ENCODE measurements at regions not wholly inside any gene's neighbourhood (a gene's known extent, or its start where the extent isn't known, plus 50 kb on each side); places are given as distances from the start of the nearest gene placed in this dataset.
"Not testable (repeated sequence)": the region's sequence is repeated elsewhere in the genome, so short reads cannot be mapped to it uniquely, and the experiment has no call there.

DNA sequence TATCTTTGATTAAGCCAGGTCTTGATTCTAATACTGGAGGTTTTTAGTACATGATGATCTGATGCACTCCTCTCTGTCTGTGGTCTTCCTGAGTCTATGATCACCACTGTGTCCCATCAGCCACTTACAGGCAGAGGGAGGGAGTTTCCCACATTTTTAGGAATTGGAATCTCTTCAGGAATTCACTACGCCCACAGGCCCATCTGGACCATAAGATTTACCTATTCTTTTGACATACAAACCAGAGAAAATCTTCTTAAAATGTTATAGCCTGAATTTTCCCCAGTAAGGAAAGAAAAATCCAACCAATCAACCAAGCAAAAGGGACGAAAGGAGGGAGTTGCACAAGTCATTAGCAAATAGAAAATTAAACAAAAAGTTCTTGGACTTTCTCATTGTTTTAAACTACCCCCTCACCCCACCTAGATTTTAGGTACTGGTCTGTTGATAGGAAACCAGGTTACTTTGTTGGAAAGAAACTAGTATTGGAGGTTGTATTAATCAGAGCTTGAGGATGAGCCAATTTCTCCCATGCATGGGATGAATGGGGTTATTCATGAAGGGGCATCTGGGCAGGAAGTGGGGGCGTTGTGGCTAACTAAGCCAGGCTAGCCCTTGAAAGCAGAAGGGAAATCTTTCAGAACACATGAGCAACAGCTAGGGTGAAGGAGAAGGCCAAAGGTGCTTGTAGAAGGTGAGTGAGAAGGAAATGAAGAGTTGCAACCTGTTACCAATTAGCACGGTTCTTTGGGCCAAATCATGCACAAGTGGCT lies 328.2 kb upstream of the MEX3C start:
- DNase-seq, result no peak

DNA sequence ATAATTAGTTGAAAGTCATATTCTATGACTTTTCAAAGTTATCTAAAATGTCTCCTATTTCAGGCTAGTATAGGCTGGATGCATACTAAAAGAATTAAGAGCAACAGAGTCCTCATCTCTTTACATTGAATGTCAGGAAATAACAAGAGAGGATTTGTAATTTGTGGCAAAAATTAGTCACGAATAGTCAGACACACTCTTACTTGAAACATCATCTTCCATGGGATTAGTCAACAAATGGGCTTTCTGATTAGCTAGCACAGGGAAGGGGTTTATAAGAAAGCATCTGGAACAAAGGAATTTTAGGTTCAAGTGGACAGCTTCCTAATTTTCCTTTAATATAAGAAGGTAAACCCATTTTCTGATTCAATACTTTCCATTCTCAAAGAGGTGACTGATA lies 330.3 kb upstream of the MEX3C start:
- DNase-seq, result no peak

DNA sequence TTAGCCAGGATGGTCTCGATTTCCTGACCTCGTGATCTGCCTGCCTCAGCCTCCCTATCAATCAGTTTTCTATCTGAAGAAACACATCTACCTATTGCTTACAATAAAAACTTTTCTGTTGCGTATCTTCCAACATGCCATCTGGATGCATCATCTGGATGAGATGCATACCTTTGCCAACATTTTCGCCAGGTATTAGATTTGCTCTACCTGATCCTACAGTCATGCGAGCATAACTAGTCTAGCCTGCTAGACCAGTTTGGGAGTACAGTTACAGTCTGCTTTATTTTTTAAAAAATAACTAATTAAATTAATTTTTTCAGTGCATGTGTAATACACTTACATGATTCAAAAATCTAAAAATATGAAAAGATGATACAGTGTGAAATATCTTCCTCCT lies 334.0 kb upstream of the MEX3C start:
- no peak for DNase-seq

DNA sequence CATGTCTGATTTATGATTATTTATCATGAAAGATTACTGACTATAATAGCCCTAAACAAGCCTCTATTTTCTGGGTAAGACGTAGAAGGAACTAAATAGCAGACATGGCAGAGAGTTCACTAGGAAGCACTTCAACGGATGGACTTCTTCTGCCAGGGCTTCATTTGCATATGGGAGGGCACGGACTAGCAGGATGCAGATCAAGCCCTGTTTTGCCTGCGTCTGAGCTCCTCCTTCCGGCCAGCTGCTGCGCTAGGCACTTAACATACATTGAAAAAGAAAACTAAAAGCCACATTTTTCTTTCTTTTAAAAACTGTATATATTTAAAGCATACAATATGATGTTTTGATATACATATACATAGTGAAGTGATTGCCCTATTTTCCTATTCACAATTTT lies 340.0 kb upstream of the MEX3C start:
- no peak for DNase-seq

DNA sequence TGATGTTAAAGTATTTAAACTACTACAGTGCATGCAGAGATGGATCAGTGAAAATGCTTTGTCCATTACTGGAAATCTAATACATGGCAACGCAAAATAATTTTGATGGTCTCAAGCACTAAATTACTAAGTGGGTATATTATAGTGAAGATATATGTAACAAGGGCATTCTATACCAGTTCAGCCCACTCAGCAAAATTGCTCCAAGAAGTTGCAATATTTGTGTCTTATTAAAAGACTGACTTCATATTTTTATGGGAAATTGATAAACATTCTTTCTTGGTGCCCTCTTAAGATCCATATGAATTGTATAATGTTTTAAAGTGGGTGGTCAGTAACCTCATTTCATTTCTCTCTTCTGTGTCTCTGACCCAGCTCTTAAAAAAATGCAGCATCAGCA lies 343.1 kb upstream of the MEX3C start:
- DNase-seq, result no peak

DNA sequence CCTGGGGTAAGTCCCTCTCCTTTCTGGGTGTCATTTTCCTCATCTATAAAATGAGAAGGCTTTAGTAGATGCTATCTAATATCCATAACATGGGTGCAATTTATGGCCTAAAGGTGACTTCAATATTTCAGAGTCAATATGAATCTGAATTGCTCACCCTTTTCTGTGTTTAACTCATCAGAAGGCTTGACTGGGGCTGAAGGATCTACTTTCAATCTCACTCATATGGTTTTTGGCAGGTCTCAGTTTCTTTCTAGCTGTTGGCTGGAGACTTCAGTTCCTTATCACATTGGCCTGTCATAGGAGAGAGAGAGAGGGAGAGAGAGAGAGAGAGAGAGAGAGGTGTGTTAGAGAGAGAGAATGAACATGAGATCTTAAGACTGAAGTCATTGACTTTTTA lies 343.7 kb upstream of the MEX3C start:
- no peak for DNase-seq

DNA sequence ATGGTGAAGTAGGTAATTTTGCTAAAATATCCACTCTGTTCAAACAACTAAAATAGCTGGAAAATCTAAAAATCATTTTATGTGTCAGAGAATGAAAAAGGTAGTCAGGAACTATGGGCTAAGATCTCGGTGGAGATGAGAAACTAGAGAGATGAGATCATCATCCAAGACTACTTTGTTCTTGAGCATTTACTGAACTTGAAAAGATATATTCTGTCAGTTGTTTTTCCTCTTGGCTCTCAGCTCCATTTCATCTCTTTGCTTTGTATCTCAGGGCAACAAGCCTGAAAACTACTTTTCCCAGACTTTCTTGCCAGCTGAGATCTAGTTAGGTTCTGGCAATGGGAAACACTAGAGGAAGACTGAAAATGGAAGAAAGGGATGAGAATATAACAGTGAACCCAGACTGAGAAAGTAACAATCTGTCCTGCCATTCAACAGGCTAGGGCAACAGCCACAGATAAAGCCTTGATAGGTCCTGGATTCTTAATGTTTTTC lies 346.2 kb upstream of the MEX3C start:
- DNase-seq, result no peak

DNA sequence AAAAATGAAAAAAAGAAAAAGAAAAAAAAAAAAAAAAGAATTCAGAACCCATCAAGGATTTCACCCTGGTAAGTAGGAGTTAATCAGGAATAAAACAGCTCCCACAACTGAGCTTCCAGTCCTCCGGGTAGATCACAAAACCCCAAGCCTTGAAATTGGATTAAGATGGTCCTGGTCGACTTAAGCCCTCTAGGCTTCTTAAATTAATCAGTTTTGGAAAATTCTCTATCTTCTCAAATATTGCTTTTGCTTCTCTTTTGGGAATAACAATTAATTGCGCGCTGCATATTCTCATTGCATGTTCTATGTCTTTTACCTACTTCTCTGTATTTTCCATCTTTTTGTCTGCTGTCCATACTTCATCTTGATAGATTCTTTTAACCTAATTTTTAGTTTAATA lies 348.0 kb upstream of the MEX3C start:
- DNase-seq, result no peak

DNA sequence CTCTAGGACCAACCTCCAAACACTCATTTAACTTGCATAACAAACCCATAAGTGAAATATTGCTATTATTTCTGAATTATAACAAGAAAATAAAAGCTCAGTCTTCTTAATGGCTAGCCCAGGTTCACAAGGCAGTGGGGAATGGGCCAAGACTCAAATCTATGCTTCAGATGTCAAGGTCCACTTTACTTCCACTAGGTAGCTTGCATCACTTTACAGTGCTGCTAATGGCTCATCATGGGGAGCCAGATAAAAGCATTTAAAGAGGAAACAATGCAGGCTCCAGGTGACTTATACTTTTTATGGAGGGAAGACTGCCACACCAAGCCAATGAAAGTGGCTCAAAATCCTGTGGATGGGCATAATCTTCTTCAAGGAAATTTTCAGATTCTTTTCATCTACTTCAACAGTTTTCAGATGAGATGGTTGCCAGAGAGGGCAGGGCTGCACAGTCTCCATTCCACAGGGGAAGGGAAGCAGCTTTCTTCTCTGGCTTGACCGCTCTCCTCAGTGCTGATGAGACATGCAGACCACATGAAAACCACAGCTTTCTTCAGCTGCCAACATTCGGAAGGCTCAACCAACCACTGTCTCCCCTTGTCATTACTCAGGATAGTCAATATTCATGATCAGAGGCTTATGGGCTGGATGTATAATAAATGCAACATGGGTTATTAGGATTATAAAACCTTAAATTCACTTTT lies 361.9 kb upstream of the MEX3C start:
- DNase-seq, result no peak

DNA sequence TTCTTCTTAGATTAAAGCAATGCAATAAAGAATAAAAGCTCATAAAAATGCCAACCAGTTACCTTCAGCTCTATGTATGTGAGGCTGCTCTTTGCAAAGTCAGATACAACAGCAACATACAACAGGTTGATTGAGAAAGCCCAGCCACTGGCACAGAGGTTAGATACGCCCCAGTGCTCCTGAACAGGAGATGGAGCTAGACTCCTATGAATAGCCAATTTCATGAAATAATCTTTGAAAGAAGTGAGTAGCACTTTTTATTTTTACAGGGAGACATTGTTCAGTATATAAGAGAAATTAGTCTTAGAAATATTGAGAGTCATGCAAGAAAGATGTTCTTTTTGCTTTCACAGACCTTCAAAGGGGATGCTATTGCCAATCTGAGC lies 362.4 kb upstream of the MEX3C start:
- no peak for DNase-seq

DNA sequence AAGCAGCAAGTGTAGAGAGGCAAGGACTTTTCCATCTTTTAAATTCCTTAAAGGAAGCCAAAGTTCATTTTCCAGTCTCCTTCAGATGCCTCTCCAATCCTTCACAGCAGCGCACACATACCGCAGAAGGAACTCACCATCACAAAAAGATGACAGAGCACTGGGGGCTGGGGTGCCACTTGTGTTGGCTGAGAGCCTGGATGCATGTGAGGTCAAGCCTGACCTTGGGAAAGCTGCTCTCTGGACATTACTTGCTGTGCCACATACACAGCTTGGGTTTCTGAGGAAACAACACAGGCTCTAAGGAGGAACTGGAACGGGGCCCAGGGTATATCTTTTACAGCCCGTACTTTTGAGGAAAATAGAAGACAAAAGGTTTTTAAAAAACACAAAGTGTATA lies 364.3 kb upstream of the MEX3C start:
- DNase-seq, result no peak

DNA sequence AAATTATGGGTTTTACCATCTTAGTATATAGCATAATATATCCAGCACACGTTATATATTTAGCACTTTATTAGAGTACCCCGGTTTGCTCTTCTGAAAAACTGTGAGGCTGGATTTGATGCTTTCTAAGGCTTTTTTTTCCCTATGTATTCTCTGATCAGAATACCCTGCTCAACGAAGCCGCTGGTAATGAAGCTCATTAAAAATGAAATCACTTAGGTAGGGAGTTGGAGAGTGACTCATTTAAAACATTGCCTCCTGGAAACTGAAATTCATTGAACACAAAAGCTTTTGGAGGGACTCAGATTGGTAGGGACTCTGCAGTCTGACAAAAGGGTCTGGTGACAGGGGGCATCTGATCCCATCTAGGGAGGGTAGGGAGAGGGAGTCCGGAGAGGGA lies 365.4 kb upstream of the MEX3C start:
- no peak for DNase-seq

DNA sequence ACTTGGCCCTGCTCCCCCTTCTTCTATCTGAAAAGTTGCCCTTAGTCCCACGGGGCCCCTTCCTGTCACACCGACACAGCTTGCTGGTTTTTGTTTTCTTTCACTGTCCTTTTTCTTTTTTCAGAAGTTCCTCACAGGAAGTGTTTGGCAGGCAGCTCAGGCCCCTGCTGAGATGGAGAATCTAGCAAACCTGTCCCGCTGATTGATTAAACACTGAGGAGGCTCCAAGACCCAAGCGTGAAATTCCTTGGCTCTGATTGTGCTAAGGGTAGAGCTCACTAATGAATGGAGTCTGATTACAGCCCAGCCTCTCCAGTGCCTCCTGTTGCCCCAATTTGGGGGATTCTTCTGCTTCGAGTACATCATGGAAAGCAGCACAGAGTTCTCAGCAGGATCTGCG lies 365.9 kb upstream of the MEX3C start:
- DNase-seq, result no peak

DNA sequence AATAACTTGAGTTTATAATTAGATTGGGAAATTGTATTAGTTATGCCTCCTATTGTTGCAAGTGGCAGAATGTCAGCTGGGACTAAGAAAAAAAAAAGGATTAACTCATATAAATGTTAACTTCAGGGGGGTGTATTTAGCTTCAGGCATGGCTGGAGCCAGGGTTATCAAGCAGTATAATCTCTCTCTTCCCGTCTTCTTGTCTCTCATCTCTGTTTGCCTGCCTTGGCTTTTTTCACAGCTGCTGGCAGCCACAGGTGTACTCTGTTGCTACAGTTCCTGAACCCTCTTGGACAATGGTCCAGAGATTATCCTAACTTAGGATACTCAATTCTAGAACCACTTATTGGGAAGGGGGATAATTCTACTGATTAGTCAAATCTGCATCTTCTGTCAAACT lies 370.7 kb upstream of the MEX3C start:
- DNase-seq, result no peak

DNA sequence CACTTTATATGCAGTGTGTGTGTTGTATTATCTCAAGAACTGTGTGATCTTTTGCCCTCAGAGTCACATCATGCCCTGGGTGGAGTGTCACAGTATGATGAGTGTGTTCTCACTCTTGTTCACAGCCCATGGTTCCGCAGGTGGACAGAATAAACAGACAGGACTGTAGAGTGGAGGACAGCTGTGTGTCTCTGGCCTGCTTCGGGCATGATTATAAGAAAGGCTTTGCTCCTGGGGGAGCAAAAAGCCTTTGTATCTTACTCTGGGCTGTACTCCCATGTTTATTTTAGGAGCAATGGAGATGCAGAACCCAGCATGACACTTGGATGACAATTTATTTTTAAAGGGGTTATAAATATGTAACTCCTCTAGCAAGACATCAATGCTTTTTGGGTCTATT lies 371.7 kb upstream of the MEX3C start:
- DNase-seq, result no peak

DNA sequence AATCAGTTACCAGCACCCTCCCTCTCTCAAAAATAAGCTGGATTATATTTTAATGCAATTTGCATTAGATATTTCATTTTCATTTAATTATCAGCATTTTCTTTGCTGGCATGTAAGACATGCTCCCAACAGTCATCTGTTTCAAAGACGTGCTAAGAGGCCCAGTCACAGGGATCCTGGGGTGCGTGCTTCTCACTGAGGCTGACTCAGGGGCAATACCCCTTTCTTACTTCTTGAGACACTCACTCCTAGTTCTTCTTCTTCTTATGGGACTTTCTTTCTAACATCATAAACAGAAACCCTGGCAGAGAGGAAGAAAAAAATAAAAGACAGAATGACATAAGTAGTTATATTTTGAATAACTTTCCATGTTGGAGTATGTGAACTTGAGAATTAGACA lies 372.1 kb upstream of the MEX3C start:
- no peak for DNase-seq

DNA sequence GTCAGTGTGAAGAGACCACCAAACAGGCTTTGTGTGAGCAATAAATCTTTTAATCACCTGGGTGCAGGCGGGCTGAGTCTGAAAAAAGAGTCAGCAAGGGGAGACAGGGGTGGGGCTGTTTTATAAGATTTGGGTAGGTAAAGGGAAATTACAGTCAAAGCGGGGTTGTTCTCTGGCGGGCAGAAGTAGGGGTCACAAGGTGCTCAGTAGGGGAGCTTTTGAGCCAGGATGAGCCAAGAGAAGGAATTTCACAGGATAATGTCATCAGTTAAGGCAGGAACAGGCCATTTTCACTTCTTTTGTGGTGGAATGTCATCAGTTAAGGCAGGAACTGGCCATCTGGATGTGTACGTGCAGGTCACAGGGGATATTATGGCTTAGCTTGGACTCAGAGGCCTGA lies 372.6 kb upstream of the MEX3C start:
- DNase-seq, result not testable (repeated sequence)

DNA sequence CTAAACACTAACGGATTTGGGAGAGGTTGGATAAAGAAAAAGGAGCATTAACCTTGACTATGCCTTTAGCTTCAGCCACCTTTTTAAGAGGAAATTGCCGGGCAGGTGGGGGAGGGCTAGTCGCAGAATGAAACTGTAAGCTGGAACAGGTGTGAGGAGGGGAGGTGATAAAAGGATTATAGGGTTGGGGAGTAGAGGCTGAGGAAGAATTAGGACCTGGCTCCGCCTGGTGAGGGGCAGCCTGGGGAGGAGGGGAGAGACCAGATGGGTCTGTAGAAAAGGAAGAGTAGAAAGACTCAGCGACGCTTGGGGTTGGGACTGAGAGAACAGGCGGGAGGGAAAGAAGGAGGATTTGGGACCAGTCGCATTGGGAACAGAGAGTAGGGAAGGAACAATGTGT lies 376.4 kb upstream of the MEX3C start:
- DNase-seq, result not testable (repeated sequence)

DNA sequence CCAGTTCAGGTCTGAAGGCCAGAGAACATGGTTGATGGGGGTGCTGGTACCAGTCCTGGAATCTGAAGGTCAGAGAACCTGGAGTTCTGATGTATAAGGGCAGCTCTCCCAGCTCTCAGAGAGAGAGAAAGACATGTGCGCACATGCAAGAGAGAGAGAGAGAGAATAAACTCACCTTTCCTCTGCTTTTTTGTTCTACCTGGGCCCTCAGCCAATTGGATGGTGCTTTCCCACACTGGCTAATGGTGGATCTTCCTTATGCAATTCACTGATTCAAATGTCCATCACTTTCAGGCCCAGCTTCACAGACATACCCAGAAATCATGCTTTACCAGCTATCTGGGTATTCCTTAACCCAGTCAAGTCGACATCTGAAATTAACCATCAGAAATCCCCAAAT lies 377.7 kb upstream of the MEX3C start:
- no peak for DNase-seq

DNA sequence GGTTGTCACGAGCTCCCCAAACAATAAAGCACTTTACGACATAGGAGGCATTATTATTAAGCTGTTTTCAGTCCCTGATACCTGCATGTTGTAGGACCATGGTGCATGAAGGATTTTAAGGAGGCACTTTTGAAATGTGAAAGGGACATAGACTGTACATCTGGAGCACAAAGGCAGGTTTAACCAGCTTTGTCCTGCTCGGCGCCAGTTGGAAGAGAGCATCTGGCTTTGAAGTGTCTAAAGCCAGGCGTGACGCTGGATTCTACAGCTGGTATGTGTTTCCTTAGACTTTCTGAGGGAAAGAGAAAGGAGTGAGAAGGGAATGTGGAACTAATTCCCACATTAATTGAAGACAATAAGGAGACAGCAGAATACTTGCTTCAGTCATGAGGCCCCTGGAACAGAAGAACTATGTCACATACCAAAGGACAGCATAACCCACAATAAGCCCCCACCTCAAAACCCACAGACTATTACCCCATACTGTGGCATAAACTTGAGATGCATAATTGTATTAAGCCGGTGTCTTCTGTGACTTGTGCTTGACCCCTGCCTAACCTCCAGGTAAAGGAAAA lies 381.0 kb upstream of the MEX3C start:
- no peak for DNase-seq

DNA sequence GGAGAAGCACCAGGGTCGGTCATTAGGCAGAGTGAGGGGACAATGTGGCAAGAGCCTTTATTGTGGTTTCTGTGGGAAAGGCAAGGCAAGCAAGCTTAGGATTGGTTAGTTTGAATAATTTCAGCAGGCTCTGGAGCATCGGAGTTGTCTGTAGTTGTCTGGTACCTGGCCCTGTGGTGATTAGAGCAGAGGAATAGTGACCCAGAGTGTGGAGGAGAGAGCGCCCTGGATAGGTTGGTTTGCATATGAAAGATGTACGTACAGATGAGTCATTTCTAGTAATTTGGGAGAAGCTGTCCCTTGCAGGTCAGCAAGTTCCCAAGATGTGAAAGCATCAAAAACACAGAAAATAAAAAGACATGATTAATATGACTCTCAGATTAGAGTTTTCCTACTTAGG lies 383.1 kb upstream of the MEX3C start:
- DNase-seq, result no peak

DNA sequence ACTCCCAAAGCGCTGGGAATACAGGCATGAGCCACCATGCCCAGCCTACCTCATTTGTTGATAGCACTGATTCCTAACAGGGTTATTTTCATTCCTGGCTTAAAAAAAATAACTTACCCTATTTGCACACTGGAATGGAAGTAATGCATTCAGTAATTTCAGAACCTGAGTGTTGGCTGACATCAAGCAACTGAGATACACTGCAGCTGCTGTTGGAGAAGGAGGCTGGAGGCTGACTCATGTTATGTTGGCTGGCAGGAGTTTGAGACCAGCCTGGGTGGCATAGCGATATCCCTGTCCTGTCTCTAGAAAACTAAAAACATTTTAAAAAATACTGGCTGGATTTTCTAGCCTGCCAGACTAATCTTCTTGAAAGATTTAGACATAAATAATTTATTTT lies 385.1 kb upstream of the MEX3C start:
- no peak for DNase-seq

DNA sequence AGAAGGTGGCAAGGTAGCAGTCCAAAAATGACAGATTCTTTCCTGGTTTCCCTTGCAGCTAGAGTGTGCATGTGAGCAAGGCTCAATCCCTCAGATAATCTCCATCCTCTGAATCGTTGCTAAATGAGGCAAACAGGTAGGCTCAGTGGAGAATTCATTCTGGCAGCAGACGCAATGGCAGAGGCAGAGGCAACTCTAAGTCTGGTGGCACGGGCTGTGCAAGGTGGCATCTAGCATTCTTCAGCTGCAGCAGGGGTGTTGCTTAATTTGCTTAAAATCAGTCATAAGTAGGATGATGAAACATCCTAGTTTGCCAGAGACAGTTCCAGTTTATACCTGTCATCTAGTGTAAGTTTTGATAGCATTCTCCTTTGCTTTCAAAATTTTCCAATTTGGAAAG lies 391.1 kb upstream of the MEX3C start:
- DNase-seq, result no peak

DNA sequence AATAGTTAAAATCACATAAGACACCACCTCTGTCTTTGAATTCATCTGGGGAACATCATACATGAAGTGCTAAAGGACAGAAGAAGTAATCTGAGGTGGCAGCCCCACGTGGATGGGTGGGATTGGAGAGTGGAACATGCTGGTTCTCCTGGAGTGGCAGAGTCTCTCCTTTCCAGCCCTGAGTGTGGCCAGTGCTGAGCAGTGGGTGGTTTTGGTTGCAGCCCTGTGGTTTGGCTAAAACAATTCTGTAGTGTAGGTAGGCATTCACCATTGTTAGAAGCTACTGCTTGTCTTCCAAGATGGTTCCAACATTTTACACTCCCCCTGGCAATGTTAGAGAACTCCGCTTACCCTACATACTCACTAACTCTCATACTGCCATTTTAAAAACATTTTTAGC lies 396.4 kb upstream of the MEX3C start:
- DNase-seq, result no peak
